ENCODE measurements at regions not wholly inside any gene's neighbourhood (a gene's known extent, or its start where the extent isn't known, plus 50 kb on each side); places are given as distances from the start of the nearest gene placed in this dataset.
"Not testable (repeated sequence)": the region's sequence is repeated elsewhere in the genome, so short reads cannot be mapped to it uniquely, and the experiment has no call there.

DNA sequence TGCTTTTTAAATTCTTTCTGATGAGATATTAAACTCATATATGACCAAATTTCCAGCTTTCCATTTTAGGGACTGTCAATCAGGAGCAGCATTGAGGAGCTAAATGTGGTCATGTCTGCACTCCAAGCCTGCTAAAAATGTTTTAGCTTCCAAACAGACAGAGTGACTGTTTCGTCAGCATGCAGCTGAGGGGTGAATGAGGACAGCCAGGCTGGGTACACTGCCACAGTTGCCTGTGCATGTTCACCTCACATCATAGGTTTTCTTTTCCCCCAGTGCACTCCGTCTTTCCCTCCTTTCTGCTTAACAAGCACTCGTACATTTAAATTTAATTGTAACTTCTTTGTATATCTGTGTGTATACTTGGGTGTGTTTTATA is 138.1 kb downstream of the ARRDC3 start:
- ChIA-PET CTCF (interaction anchor here (0.9 to 2.1 kb wide), 3 partner anchors 13 to 140 kb away, joined by 3 to 6 read pairs (median 3); no protein-coding TSS in a partner anchor), POLR2A (interaction anchor here (0.5 kb wide), 1 partner anchor 594 kb away, joined by 3 read pairs; no protein-coding TSS in a partner anchor)
- TF ChIP-seq, protein P1, sequence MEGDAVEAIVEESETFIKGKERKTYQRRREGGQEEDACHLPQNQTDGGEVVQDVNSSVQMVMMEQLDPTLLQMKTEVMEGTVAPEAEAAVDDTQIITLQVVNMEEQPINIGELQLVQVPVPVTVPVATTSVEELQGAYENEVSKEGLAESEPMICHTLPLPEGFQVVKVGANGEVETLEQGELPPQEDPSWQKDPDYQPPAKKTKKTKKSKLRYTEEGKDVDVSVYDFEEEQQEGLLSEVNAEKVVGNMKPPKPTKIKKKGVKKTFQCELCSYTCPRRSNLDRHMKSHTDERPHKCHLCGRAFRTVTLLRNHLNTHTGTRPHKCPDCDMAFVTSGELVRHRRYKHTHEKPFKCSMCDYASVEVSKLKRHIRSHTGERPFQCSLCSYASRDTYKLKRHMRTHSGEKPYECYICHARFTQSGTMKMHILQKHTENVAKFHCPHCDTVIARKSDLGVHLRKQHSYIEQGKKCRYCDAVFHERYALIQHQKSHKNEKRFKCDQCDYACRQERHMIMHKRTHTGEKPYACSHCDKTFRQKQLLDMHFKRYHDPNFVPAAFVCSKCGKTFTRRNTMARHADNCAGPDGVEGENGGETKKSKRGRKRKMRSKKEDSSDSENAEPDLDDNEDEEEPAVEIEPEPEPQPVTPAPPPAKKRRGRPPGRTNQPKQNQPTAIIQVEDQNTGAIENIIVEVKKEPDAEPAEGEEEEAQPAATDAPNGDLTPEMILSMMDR (IDR thresholded peaks at IDR 0.05; ENCODE audit: control extremely low read depth, extremely low read depth, low read depth, missing control alignments) = no peak
- no peak for DNase-seq (ENCODE audit: extremely low spot score)

DNA sequence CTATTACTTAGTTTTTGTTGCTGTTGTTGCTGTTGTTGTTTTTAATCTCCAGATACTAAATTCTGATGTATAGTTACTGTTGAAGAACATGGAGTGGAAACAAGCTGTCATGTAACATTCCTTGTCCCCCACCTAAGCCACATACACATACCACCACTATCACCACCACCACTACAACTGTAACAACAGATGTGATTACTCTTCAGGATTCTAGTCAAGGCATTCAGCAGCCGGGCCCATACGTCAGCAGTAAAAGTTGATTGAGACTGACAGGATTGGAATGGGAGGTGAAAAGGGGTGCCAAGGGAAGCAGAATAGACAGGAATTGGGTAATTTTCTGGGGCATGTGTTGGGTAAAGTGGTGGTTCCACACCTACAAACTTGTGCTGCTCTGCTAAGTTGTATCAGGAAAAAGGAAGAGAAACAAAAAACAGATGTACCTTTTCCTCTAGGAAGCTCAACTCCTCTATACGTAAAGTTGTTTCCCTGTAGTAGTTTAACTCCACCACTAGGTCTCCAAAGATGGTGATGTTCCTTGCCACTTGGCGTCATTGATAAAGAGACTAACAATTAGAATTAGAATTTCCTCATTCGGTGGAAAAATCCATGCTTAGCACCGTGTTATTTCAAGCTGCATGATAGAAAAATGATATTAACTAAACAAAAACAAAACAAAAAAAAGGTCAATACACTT is 138.6 kb downstream of the ARRDC3 start:
- DNase-seq (ENCODE audit: extremely low spot score) = no peak
- POLR2A ChIA-PET = interaction anchor here (0.5 kb wide), 1 partner anchor 594 kb away, joined by 3 read pairs; no protein-coding TSS in a partner anchor
- CTCF ChIA-PET = interaction anchor here (0.9 to 2.1 kb wide), 3 partner anchors 14 to 141 kb away, joined by 3 to 6 read pairs (median 3); no protein-coding TSS in a partner anchor
- TF ChIP-seq, protein P1 (IDR thresholded peaks at IDR 0.05; ENCODE audit: control extremely low read depth, extremely low read depth, low read depth, missing control alignments) = no peak

DNA sequence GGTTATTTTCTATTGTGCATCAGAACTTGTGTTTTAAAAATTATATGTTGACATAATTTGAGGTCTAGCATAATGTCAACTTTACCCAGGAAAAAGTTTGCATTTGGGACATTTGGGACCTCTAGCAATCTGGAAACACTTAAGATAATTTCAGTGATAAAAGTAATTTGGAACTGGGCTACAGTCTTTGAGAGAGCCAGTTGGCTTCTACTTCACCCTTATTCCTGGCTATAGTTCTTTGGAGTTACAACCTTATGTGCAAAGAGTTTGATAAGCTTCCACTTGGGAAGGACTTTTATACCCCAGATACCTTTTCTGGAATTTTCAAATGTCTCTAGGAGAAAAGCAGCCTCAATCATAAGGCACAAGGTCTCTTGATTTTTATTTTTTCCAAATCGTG is 139.3 kb downstream of the ARRDC3 start:
- ChIA-PET POLR2A (no interaction called here), CTCF (interaction anchor here (1.4 kb wide), 1 partner anchor 21 kb away, joined by 3 read pairs; no protein-coding TSS in a partner anchor)
- no peak for DNase-seq (ENCODE audit: extremely low spot score)
- TF ChIP-seq, protein P1 (IDR thresholded peaks at IDR 0.05; ENCODE audit: control extremely low read depth, extremely low read depth, low read depth, missing control alignments) = no peak

DNA sequence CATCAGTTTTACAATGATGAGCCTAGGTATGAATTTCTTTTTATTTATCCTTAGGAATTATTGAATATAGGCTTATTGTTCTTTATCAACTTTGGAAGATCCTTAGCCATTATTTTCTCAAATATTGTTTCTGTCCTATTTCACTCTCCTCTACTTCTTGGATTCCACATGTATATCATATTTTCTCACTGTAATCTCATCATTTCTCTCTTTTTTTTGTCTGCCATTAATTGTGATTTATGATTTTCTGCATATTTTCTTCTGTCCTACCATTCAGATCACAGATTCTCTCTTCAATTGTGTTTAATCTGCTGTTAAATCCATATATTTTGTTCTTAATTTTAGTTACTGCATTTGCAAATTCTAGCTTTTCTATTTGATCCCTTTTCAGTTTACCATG is 139.8 kb downstream of the ARRDC3 start:
- ChIA-PET CTCF (interaction anchor here (1.4 kb wide), 1 partner anchor 21 kb away, joined by 3 read pairs; no protein-coding TSS in a partner anchor), POLR2A (no interaction called here)
- TF ChIP-seq, protein P1 (IDR thresholded peaks at IDR 0.05; ENCODE audit: control extremely low read depth, extremely low read depth, low read depth, missing control alignments) = no peak
- no peak for DNase-seq (ENCODE audit: extremely low spot score)

DNA sequence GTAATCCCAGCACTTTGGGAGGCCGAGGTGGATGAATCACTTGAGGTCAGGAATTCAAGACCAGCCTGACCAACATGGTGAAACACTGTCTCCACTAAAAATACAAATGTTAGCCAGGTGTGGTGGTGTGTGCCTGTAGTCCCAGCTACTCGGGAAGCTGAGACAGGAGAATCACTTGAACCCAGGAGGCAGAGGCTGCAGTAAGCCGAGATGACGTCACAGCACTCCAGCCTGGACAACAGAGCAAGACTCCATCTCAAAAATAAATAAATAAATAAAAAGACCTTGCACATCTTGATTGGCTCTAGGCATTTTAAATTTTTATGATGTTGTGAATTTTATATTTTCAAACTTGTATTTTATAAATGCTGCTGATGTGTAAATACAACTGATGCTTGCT is 141.7 kb downstream of the ARRDC3 start:
- DNase-seq (ENCODE audit: extremely low spot score); POLR2A ChIA-PET: not testable (repeated sequence)
- CTCF ChIA-PET = interaction anchor here (1.5 kb wide), 1 partner anchor 143 kb away, joined by 6 read pairs; no protein-coding TSS in a partner anchor

DNA sequence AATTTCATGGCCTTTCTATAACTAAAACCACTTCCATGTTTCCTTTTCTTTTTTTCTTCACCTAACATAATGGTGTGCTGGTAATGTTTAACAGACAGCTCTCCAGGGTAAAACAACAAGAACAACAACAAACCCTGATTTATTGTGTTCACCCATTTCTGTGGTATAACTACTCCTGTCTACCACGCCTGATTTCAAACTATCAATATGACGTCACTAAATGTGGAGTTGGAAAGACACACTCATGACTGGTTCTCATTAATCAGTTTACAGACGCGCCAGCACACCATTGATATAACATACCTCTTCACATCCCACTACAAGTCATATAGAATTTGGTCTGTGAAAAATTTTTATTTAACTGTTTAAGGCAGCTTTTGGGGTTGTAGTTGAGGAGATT is 142.9 kb downstream of the ARRDC3 start:
- DNase-seq (ENCODE audit: extremely low spot score) = no peak
- ChIA-PET CTCF (no interaction called here), POLR2A (no interaction called here)

DNA sequence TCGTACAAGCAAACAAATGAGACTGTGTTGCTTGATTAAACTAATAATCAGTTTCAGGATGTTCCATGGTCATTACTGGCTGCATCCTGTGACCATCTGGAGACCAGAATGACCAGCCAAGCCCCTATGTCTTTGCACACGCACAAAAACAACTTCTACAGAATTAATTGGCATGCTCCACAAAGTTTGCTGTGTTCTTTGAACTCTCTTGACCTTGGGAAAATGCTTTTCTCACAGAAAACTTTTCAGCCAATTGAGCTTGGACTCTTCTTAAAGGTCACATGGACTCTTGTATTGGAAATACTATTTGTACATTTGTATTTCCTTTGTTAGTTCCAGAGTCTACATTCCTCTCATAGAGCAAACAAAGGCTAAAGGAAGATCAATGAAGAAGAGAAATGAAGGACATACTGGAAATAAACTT is 147.8 kb downstream of the ARRDC3 start:
- POLR2A ChIA-PET = no interaction called here
- no peak for DNase-seq (ENCODE audit: extremely low spot score)
- TF ChIP-seq, protein P1 (IDR thresholded peaks at IDR 0.05; ENCODE audit: control extremely low read depth, extremely low read depth, low read depth, missing control alignments) = no peak
- CTCF ChIA-PET = interaction anchor here (1.7 kb wide), 1 partner anchor 10 kb away, joined by 3 read pairs; no protein-coding TSS in a partner anchor

More for the DNA sequence above, 142.9 kb downstream of the ARRDC3 start:
- TF ChIP-seq, protein P1 (IDR thresholded peaks at IDR 0.05; ENCODE audit: control extremely low read depth, extremely low read depth, low read depth, missing control alignments) = no peak

All from GM10248 (cell line).